A549 (cell line): ENCODE measurements at regions not wholly inside any gene's neighbourhood (a gene's known extent, or its start where the extent isn't known, plus 50 kb on each side); places are given as distances from the start of the nearest gene placed in this dataset.

ENCODE experiments used
- EP300 ChIP-seq, 2 experiments: fragments of >200 bp; sonication (Bioruptor Twin); formaldehyde crosslinking; IDR thresholded peaks; 2 replicates in 1 of 2; 3 replicates in 1 of 2; pipeline ENCODE4 v1.6.1; 2016 to 2017
- HOXA7 ChIP-seq: fragments of 250-450 bp; sonication (Bioruptor Pico); IDR thresholded peaks from 2 replicates; pipeline ENCODE4 v1.5.0; 2020; ENCODE audit warnings: mild to moderate bottlenecking, moderate library complexity
- JUN ChIP-seq, 2 experiments: fragments of >200 bp; sonication (Bioruptor Twin); formaldehyde crosslinking; IDR thresholded peaks; 2 replicates in 1 of 2; 3 replicates in 1 of 2; pipeline ENCODE4 v1.6.1; 2016 to 2017
- POLR2A ChIP-seq: IDR thresholded peaks from 2 replicates; pipeline ENCODE4 v1.6.1; 2012; ENCODE audit warnings: mild to moderate bottlenecking, low read length
- POLR2AphosphoS2 ChIP-seq: conservative IDR thresholded peaks from 2 replicates; pipeline ENCODE4 v1.6.1; 2012; ENCODE audit warnings: low read length, improper control_type of control experiment, inconsistent platforms
- SMC3 ChIP-seq: fragments of >200 bp; sonication (Bioruptor Twin); formaldehyde crosslinking; IDR thresholded peaks from 3 replicates; pipeline ENCODE4 v1.6.1; 2018; ENCODE audit warnings: inconsistent platforms
- TFCP2L1 ChIP-seq: fragments of 250-450 bp; sonication (Bioruptor Pico); IDR thresholded peaks from 2 replicates; pipeline ENCODE4 v1.5.0; 2021; ENCODE audit warnings: mild to moderate bottlenecking
- TF ChIP-seq, protein P1 (sequence below): IDR thresholded peaks from 2 replicates; pipeline ENCODE4 v1.6.1; 2012; ENCODE audit warnings: low read depth, borderline replicate concordance

DNA sequence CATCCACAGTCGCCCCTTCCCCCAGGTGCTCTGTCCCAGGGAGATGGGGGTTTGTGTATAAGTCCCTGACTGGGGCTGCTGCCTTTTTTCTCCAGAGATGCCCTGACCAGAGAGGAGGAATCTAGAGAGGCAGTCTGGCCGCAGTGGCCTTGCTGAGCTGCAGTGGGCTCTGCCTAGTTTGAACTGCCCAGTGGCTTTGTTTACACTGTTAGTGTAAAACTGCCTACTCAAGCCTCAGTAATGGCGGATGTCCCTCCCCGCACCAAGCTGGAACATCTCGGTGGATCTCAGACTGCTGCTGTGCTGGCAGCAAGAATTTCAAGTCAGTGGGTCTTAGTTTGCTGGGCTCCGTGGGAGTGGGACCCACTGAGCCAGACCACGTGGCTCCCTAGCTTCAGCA, 102.6 kb upstream of the GIMD1 start:
- TF ChIP-seq JUN (IDR thresholded peaks at IDR 0.05) = no peak
- no peak for TF ChIP-seq POLR2A
- no peak for TF ChIP-seq SMC3
- no peak for TF ChIP-seq POLR2AphosphoS2
- no peak for TF ChIP-seq TFCP2L1
- no peak for TF ChIP-seq HOXA7
- TF ChIP-seq, protein P1, sequence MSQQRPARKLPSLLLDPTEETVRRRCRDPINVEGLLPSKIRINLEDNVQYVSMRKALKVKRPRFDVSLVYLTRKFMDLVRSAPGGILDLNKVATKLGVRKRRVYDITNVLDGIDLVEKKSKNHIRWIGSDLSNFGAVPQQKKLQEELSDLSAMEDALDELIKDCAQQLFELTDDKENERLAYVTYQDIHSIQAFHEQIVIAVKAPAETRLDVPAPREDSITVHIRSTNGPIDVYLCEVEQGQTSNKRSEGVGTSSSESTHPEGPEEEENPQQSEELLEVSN = no peak
- TF ChIP-seq EP300 (IDR thresholded peaks at IDR 0.05) = no peak
